OCI-LY7 (cell line): ENCODE measurements at regions not wholly inside any gene's neighbourhood (a gene's known extent, or its start where the extent isn't known, plus 50 kb on each side); places are given as distances from the start of the nearest gene placed in this dataset.

Experiments used
- EZH2phosphoT487 ChIP-seq: fragments of 200-600 bp; sonication (generic); IDR thresholded peaks from 2 replicates; pipeline ENCODE4 v1.6.1; 2018; ENCODE audit warnings: low read depth, borderline replicate concordance, mild to moderate bottlenecking, mixed run types, antibody characterized with exemption, low read length, moderate library complexity, mixed read lengths
- TF ChIP-seq, protein P1 (sequence below): fragments of 200-600 bp; sonication (generic); conservative IDR thresholded peaks from 2 replicates; pipeline ENCODE4 v1.5.1; 2014; ENCODE audit warnings: mild to moderate bottlenecking, antibody characterized with exemption, low read length, moderate library complexity, mixed read lengths

DNA sequence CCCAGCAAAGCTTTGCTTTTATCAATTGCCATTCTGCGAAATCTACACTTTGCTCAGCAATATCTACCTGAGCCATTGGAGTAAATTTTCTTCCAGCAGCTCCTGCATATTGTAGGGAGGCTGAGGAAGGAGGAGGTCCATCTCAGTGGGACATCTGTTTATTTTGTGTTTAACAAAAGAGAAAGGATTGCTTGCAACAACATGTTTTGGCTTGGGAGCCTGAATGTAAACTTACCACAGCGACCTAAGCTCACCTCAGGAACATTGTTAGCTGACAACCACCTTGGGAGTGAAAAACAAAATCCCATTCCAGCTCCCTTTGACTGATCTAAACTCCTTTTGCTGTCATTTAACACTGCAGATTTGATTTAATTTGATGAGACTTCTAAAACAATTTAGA, 356.1 kb downstream of the SS18 start:
- TF ChIP-seq, protein P1, sequence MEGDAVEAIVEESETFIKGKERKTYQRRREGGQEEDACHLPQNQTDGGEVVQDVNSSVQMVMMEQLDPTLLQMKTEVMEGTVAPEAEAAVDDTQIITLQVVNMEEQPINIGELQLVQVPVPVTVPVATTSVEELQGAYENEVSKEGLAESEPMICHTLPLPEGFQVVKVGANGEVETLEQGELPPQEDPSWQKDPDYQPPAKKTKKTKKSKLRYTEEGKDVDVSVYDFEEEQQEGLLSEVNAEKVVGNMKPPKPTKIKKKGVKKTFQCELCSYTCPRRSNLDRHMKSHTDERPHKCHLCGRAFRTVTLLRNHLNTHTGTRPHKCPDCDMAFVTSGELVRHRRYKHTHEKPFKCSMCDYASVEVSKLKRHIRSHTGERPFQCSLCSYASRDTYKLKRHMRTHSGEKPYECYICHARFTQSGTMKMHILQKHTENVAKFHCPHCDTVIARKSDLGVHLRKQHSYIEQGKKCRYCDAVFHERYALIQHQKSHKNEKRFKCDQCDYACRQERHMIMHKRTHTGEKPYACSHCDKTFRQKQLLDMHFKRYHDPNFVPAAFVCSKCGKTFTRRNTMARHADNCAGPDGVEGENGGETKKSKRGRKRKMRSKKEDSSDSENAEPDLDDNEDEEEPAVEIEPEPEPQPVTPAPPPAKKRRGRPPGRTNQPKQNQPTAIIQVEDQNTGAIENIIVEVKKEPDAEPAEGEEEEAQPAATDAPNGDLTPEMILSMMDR, result no peak
- TF ChIP-seq EZH2phosphoT487, result no peak
